ENCODE measurements at regions not wholly inside any gene's neighbourhood (a gene's known extent, or its start where the extent isn't known, plus 50 kb on each side); places are given as distances from the start of the nearest gene placed in this dataset.

DNA sequence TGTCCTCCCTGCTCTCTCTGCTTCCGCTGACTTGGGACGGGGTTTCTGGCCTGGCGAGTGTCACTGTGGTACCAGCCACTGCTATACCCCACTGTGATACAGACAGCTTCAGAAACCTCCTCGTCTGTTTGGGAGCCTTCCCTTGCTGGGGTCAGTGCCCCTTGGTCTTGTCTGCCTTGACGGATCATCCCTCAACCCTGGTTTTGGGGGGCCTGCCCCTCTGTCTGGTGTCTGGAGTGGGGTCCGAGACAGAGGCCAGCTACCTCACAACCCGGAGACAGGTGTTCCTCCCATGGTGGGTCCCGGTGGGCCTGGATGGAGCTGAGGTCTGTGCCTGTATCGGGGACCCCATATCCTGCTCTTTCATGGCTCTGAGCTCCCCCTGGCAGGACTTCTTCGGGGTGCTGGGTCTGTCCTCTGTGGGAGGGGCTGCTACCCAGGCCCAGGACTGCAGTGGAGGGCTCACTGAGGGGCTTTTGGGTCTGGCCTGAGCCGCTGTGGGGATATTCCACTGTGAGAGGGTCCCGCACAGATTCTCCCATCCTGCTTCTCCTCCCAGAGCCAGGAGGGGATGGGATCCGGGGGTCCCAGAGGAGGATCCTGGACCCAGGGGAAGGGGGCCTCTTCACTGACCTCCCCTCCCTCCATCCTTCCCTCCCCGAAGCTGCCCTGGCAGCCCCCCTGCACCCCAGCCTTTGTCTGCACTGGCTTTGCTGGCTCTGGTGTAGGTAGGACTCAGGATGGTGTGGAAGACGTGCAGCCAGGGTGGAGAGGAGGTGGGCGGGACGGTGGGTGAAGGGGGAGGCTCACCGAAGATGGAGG is 365.5 kb downstream of the TMEM121 start:
- TF ChIP-seq, protein P1, sequence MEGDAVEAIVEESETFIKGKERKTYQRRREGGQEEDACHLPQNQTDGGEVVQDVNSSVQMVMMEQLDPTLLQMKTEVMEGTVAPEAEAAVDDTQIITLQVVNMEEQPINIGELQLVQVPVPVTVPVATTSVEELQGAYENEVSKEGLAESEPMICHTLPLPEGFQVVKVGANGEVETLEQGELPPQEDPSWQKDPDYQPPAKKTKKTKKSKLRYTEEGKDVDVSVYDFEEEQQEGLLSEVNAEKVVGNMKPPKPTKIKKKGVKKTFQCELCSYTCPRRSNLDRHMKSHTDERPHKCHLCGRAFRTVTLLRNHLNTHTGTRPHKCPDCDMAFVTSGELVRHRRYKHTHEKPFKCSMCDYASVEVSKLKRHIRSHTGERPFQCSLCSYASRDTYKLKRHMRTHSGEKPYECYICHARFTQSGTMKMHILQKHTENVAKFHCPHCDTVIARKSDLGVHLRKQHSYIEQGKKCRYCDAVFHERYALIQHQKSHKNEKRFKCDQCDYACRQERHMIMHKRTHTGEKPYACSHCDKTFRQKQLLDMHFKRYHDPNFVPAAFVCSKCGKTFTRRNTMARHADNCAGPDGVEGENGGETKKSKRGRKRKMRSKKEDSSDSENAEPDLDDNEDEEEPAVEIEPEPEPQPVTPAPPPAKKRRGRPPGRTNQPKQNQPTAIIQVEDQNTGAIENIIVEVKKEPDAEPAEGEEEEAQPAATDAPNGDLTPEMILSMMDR (IDR thresholded peaks at IDR 0.05): no peak
- no peak for TF ChIP-seq POLR2A (IDR thresholded peaks at IDR 0.05)

Measured in body of pancreas (tissue), 4 donors.